ENCODE measurements at regions not wholly inside any gene's neighbourhood (a gene's known extent, or its start where the extent isn't known, plus 50 kb on each side); places are given as distances from the start of the nearest gene placed in this dataset.

DNA sequence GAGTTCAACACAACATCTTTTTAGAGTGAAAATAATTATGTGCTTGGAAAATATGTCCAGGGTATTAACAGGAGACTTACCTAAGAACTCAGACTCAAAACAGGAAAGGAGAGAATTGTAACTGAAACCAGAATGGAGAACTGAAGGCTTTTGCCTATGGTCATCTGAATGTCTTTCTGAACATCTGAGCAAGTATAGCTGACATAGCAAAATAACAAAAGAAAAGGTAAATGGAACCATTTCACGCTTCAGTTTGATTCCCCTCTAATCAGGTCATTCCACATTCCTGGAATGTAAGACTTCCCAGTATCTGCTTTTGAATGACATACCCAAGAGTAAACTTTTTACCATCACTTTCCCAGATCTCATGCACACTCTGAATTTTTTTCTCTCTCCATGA lies 500.4 kb upstream of the HS3ST1 start:
- Histone ChIP-seq H3K36me3 (ENCODE audit: control insufficient read depth, insufficient read depth, low read length) (no peaks in the 10 kb centered on the region), H3K9me3 (no peaks in the 10 kb centered on the region), H3K4me1 (no peaks in the 10 kb centered on the region), H3K4me3 (ENCODE audit: low read depth, low read length) (no peak overlapping the region), H3K27me3 (replicated peaks; ENCODE audit: control insufficient read depth, insufficient read depth, low read length) (no peaks in the 10 kb centered on the region)
- H3K27me3 Mint-ChIP-seq (ENCODE audit: insufficient read depth, unreplicated experiment): no peaks in the 10 kb centered on the region
- no peaks in the 10 kb centered on the region for H3K36me3 Mint-ChIP-seq (ENCODE audit: insufficient read depth, unreplicated experiment)
- ChIA-PET CTCF (no interaction called here), POLR2A (no interaction called here)
- intact Hi-C loops (cut with micrococcal nuclease; ENCODE audit: unreplicated experiment): no loop called here
- H3K9me3 Mint-ChIP-seq (ENCODE audit: unreplicated experiment): no peaks in the 10 kb centered on the region
- no peak overlapping the region for H3K27ac Mint-ChIP-seq (ENCODE audit: unreplicated experiment)
- H3K4me1 Mint-ChIP-seq (ENCODE audit: low read depth, unreplicated experiment): no peaks in the 10 kb centered on the region
- no peak overlapping the region for H3K4me3 Mint-ChIP-seq (ENCODE audit: unreplicated experiment)
- no TSS peak for BruUV-seq (replicated peaks)
- TF ChIP-seq, protein P1, sequence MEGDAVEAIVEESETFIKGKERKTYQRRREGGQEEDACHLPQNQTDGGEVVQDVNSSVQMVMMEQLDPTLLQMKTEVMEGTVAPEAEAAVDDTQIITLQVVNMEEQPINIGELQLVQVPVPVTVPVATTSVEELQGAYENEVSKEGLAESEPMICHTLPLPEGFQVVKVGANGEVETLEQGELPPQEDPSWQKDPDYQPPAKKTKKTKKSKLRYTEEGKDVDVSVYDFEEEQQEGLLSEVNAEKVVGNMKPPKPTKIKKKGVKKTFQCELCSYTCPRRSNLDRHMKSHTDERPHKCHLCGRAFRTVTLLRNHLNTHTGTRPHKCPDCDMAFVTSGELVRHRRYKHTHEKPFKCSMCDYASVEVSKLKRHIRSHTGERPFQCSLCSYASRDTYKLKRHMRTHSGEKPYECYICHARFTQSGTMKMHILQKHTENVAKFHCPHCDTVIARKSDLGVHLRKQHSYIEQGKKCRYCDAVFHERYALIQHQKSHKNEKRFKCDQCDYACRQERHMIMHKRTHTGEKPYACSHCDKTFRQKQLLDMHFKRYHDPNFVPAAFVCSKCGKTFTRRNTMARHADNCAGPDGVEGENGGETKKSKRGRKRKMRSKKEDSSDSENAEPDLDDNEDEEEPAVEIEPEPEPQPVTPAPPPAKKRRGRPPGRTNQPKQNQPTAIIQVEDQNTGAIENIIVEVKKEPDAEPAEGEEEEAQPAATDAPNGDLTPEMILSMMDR (IDR thresholded peaks at IDR 0.05; ENCODE audit: insufficient read depth in 1 of 2, low read depth in 1 of 2, low read length in 1 of 2, severe bottlenecking in 1 of 2, unreplicated experiment in 1 of 2): no peak
- no peak for DNase-seq

GRCh38 chr4:11919316-11919715 lies 490.6 kb upstream of the HS3ST1 start:
- BruUV-seq (replicated peaks): no TSS peak
- Histone ChIP-seq H3K27me3 (replicated peaks; ENCODE audit: control insufficient read depth, insufficient read depth, low read length) (no peaks in the 10 kb centered on the region), H3K9me3 (no peaks in the 10 kb centered on the region), H3K4me1 (no peaks in the 10 kb centered on the region), H3K36me3 (ENCODE audit: control insufficient read depth, insufficient read depth, low read length) (no peaks in the 10 kb centered on the region), H3K4me3 (ENCODE audit: low read depth, low read length) (no peak overlapping the region)
- Mint-ChIP-seq H3K4me3 (ENCODE audit: unreplicated experiment) (no peak overlapping the region), H3K27ac (ENCODE audit: unreplicated experiment) (no peak overlapping the region), H3K4me1 (ENCODE audit: low read depth, unreplicated experiment) (no peaks in the 10 kb centered on the region), H3K9me3 (ENCODE audit: unreplicated experiment) (peaks cover 30% of the 10 kb centered on the region), H3K36me3 (ENCODE audit: insufficient read depth, unreplicated experiment) (no peaks in the 10 kb centered on the region), H3K27me3 (ENCODE audit: insufficient read depth, unreplicated experiment) (no peaks in the 10 kb centered on the region)
- ChIA-PET POLR2A (no interaction called here), CTCF (no interaction called here)
- no peak for DNase-seq
- TF ChIP-seq, protein P1 (IDR thresholded peaks at IDR 0.05; ENCODE audit: insufficient read depth in 1 of 2, low read depth in 1 of 2, low read length in 1 of 2, severe bottlenecking in 1 of 2, unreplicated experiment in 1 of 2): no peak
- intact Hi-C loops (cut with micrococcal nuclease; ENCODE audit: unreplicated experiment): no loop called here

DNA sequence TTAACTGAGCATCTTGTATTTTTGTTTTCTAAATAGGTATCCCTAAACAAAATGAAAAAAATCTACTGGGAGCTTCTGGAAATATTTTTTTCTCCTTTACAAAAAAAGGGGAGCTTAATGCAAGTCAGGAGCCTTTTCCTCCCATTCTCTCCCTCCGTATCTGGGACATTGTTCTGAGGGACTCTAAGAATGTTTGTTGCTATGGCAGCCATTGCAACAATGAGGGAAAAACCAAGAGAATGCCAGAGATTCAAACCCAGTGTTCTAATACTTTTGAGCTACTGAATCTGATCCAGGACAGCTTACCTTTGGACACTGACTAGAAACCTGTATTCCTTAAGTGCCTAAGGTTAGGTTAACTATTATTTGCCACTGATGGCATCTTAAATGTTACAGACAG lies 485.7 kb upstream of the HS3ST1 start:
- Mint-ChIP-seq H3K27me3 (ENCODE audit: insufficient read depth, unreplicated experiment) (no peaks in the 10 kb centered on the region), H3K9me3 (ENCODE audit: unreplicated experiment) (peaks cover 22% of the 10 kb centered on the region), H3K36me3 (ENCODE audit: insufficient read depth, unreplicated experiment) (no peaks in the 10 kb centered on the region), H3K4me3 (ENCODE audit: unreplicated experiment) (no peak overlapping the region), H3K27ac (ENCODE audit: unreplicated experiment) (no peak overlapping the region), H3K4me1 (ENCODE audit: low read depth, unreplicated experiment) (no peaks in the 10 kb centered on the region)
- intact Hi-C loops (cut with micrococcal nuclease; ENCODE audit: unreplicated experiment): no loop called here
- ChIA-PET POLR2A (no interaction called here), CTCF (no interaction called here)
- no peak overlapping the region for H3K4me3 ChIP-seq (ENCODE audit: low read depth, low read length)
- no TSS peak for BruUV-seq (replicated peaks)
- no peaks in the 10 kb centered on the region for H3K36me3 ChIP-seq (ENCODE audit: control insufficient read depth, insufficient read depth, low read length)
- TF ChIP-seq, protein P1 (IDR thresholded peaks at IDR 0.05; ENCODE audit: insufficient read depth in 1 of 2, low read depth in 1 of 2, low read length in 1 of 2, severe bottlenecking in 1 of 2, unreplicated experiment in 1 of 2): no peak
- no peak for DNase-seq
- no peaks in the 10 kb centered on the region for H3K4me1 ChIP-seq
- H3K27me3 ChIP-seq (replicated peaks; ENCODE audit: control insufficient read depth, insufficient read depth, low read length): no peaks in the 10 kb centered on the region
- H3K9me3 ChIP-seq: no peaks in the 10 kb centered on the region

All from Caco-2 (cell line).